OCI-LY1 (cell line): ENCODE measurements at regions not wholly inside any gene's neighbourhood (a gene's known extent, or its start where the extent isn't known, plus 50 kb on each side); places are given as distances from the start of the nearest gene placed in this dataset.

ENCODE experiments used
- H2AFZ ChIP-seq: fragments of 200-600 bp; sonication (generic), shearing (Covaris generic); 2 replicates; pipeline ENCODE4 v1.6.0; 2014; ENCODE audit warnings: antibody characterized with exemption, mild to moderate bottlenecking, low read length
- H3F3A ChIP-seq: fragments of 200-600 bp; sonication (generic), shearing (Covaris generic); 2 replicates; pipeline ENCODE4 v1.6.0; 2014; ENCODE audit warnings: mild to moderate bottlenecking, antibody characterized with exemption, low read length, moderate library complexity; ENCODE audit not compliant: insufficient read depth
- H3K27ac ChIP-seq: fragments of 200-600 bp; sonication (generic); 2 replicates; pipeline ENCODE4 v1.5.1; 2014; ENCODE audit warnings: low read length, mixed run types, mild to moderate bottlenecking, low read depth; ENCODE audit not compliant: poor library complexity, severe bottlenecking
- H3K27me3 ChIP-seq: fragments of 200-600 bp; sonication (generic); 2 replicates; pipeline ENCODE4 v1.6.0; 2014; ENCODE audit warnings: antibody characterized with exemption, mild to moderate bottlenecking, low read length, moderate library complexity; ENCODE audit not compliant: insufficient read depth
- H3K36me3 ChIP-seq: fragments of 200-600 bp; sonication (generic); 2 replicates; pipeline ENCODE4 v1.6.1; 2014; ENCODE audit warnings: mild to moderate bottlenecking, antibody characterized with exemption, low read length, moderate library complexity, mixed read lengths; ENCODE audit not compliant: insufficient read depth
- H3K4me1 ChIP-seq: fragments of 200-600 bp; sonication (generic); 2 replicates; pipeline ENCODE4 v1.5.1; 2014; ENCODE audit warnings: mild to moderate bottlenecking, low read length, moderate library complexity; ENCODE audit not compliant: insufficient read depth, severe bottlenecking
- H3K4me2 ChIP-seq: fragments of 200-600 bp; sonication (generic), shearing (Covaris generic); 2 replicates; pipeline ENCODE4 v1.6.1; 2014; ENCODE audit warnings: low read length
- H3K4me3 ChIP-seq: fragments of 200-600 bp; sonication (generic); 2 replicates; pipeline ENCODE4 v1.5.1; 2014; ENCODE audit warnings: low read length, low read depth, mild to moderate bottlenecking, mixed read lengths; ENCODE audit not compliant: poor library complexity, severe bottlenecking
- H3K79me2 ChIP-seq: fragments of 200-600 bp; shearing (Covaris generic); 2 replicates; pipeline ENCODE4 v1.6.1; 2016; ENCODE audit warnings: mixed run types, low read length, mixed read lengths; ENCODE audit not compliant: insufficient read depth
- H3K9ac ChIP-seq: fragments of 200-600 bp; sonication (generic), shearing (Covaris generic); 2 replicates; pipeline ENCODE4 v1.6.1; 2014; ENCODE audit warnings: mild to moderate bottlenecking, low read length, mixed read lengths
- H3K9me2 ChIP-seq: fragments of 200-600 bp; sonication (generic), shearing (Covaris generic); 2 replicates; pipeline ENCODE4 v1.6.1; 2014; ENCODE audit warnings: low read depth, mild to moderate bottlenecking, low read length, mixed read lengths
- H3K9me3 ChIP-seq: fragments of 200-600 bp; shearing (Covaris generic); 2 replicates; pipeline ENCODE4 v1.6.1; 2014; ENCODE audit warnings: low read length, mixed read lengths
- H4K20me1 ChIP-seq: fragments of 200-600 bp; sonication (generic), shearing (Covaris generic); 2 replicates; pipeline ENCODE4 v1.6.0; 2016; ENCODE audit warnings: mild to moderate bottlenecking, low read length; ENCODE audit not compliant: insufficient read depth
- EZH2 ChIP-seq: fragments of 200-600 bp; sonication (generic), shearing (Covaris generic); IDR thresholded peaks from 2 replicates; pipeline ENCODE4 v1.8.0; 2017; ENCODE audit warnings: borderline replicate concordance, mixed run types, mild to moderate bottlenecking, antibody characterized with exemption, low read length, moderate library complexity, mixed read lengths
- TF ChIP-seq, protein P1 (sequence below): fragments of 200-600 bp; sonication (generic), shearing (Covaris generic); IDR thresholded peaks from 2 replicates; pipeline ENCODE4 v1.5.1; 2017; ENCODE audit warnings: mild to moderate bottlenecking, antibody characterized with exemption, low read length, moderate library complexity, mixed read lengths

DNA sequence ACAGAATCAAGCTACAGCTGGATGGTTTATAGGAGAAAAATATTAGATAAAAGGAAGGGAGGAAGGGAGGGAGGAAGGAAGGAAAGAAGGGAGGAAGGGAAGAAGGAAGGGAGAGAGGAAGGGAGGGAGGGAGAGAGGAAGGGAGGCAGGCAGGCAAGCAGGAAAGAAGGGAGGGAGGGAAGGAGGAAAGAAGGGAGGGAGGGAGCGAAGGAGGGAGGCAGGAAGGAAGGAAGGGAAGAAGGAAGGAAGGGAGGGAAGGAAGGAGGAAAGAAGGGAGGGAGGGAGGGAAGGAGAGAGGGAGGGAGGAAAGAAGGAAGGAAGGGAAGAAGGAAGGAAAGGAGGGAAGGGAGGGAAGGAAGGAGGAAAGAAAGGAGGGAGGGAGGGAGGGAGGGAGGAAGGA lies 77.9 kb upstream of the C1QTNF7 start:
- no peaks in the 10 kb centered on the region for H3F3A ChIP-seq
- H3K4me2 ChIP-seq = no peak overlapping the region
- no peaks in the 10 kb centered on the region for H3K27me3 ChIP-seq
- no peaks in the 10 kb centered on the region for H3K36me3 ChIP-seq
- no peaks in the 10 kb centered on the region for H3K9me3 ChIP-seq
- H3K79me2 ChIP-seq = no peaks in the 10 kb centered on the region
- H2AFZ ChIP-seq = no peak overlapping the region
- TF ChIP-seq, protein P1, sequence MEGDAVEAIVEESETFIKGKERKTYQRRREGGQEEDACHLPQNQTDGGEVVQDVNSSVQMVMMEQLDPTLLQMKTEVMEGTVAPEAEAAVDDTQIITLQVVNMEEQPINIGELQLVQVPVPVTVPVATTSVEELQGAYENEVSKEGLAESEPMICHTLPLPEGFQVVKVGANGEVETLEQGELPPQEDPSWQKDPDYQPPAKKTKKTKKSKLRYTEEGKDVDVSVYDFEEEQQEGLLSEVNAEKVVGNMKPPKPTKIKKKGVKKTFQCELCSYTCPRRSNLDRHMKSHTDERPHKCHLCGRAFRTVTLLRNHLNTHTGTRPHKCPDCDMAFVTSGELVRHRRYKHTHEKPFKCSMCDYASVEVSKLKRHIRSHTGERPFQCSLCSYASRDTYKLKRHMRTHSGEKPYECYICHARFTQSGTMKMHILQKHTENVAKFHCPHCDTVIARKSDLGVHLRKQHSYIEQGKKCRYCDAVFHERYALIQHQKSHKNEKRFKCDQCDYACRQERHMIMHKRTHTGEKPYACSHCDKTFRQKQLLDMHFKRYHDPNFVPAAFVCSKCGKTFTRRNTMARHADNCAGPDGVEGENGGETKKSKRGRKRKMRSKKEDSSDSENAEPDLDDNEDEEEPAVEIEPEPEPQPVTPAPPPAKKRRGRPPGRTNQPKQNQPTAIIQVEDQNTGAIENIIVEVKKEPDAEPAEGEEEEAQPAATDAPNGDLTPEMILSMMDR = no peak
- TF ChIP-seq EZH2 = no peak
- H3K4me3 ChIP-seq = no peak overlapping the region
- H4K20me1 ChIP-seq = no peaks in the 10 kb centered on the region
- no peak overlapping the region for H3K9ac ChIP-seq
- H3K27ac ChIP-seq = no peak overlapping the region
- no peaks in the 10 kb centered on the region for H3K9me2 ChIP-seq
- no peaks in the 10 kb centered on the region for H3K4me1 ChIP-seq

DNA sequence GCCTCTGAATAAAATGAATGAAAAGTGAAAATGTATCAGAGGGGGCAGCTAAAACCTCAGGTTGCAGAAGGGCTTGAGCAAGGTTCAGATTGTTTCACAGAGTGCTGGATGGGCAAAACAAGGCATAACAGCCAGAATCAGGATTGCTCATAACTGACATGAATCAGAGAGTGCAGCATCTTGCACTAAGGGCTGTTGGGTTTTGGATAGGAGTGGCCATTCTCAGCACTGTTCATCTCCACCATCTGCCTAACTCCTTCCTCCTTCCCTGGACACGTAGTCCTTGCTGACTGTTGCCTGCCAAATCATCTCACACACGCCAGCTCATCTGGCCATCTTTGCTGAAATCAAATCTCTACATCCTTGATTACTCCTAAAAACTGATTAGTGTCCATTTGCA lies 75.3 kb upstream of the C1QTNF7 start:
- H3K4me1 ChIP-seq = no peaks in the 10 kb centered on the region
- H3F3A ChIP-seq = no peaks in the 10 kb centered on the region
- no peak overlapping the region for H3K9ac ChIP-seq
- H2AFZ ChIP-seq = no peak overlapping the region
- no peaks in the 10 kb centered on the region for H3K27me3 ChIP-seq
- no peaks in the 10 kb centered on the region for H3K79me2 ChIP-seq
- no peaks in the 10 kb centered on the region for H3K9me2 ChIP-seq
- H3K27ac ChIP-seq = no peak overlapping the region
- no peaks in the 10 kb centered on the region for H3K36me3 ChIP-seq
- H3K4me3 ChIP-seq = no peak overlapping the region
- H3K9me3 ChIP-seq = no peaks in the 10 kb centered on the region
- no peak overlapping the region for H3K4me2 ChIP-seq
- TF ChIP-seq, protein P1 = no peak
- no peak for TF ChIP-seq EZH2
- no peaks in the 10 kb centered on the region for H4K20me1 ChIP-seq

DNA sequence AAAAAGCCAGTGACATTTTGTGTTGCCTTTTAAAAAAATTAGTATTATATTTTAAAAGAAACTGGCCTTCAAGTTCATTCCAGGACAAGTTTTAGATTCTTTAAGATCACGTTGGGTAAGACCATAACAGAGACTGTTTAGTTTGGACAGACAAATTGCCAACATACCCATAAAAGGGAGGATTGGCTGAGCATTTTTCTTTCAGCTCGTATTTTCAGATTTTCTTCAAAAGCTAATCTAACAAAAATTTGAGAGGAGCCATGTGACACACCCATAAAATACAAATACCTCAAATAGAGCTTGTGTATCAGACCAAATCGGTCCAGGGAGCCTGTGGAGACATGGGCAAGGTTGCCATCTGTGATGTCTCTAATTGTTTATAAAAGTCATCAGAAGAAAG lies 74.6 kb upstream of the C1QTNF7 start:
- no peaks in the 10 kb centered on the region for H3K9me3 ChIP-seq
- no peak overlapping the region for H3K9ac ChIP-seq
- H3K9me2 ChIP-seq = no peaks in the 10 kb centered on the region
- TF ChIP-seq, protein P1 = no peak
- no peak for TF ChIP-seq EZH2
- no peak overlapping the region for H3K4me2 ChIP-seq
- no peaks in the 10 kb centered on the region for H3F3A ChIP-seq
- H3K4me1 ChIP-seq = no peaks in the 10 kb centered on the region
- no peak overlapping the region for H2AFZ ChIP-seq
- no peaks in the 10 kb centered on the region for H3K27me3 ChIP-seq
- H4K20me1 ChIP-seq = no peaks in the 10 kb centered on the region
- H3K36me3 ChIP-seq = no peaks in the 10 kb centered on the region
- no peak overlapping the region for H3K4me3 ChIP-seq
- H3K27ac ChIP-seq = no peak overlapping the region
- H3K79me2 ChIP-seq = no peaks in the 10 kb centered on the region
